ES-I3 (cell line): ENCODE measurements at regions not wholly inside any gene's neighbourhood (a gene's known extent, or its start where the extent isn't known, plus 50 kb on each side); places are given as distances from the start of the nearest gene placed in this dataset.

Experiments
- H3K36me3 ChIP-seq: 2 replicates; pipeline ENCODE4 v1.6.1; 2013; ENCODE audit warnings: mild to moderate bottlenecking, low read length, control low read depth, moderate library complexity; ENCODE audit not compliant: insufficient read depth
- H3K4me1 ChIP-seq: 2 replicates; pipeline ENCODE4 v1.6.1; 2013; ENCODE audit warnings: mild to moderate bottlenecking, control low read depth, low read length; ENCODE audit not compliant: insufficient read depth
- H3K9ac ChIP-seq: 2 replicates; pipeline ENCODE4 v1.6.1; 2013; ENCODE audit warnings: low read depth, mild to moderate bottlenecking, low read length, moderate library complexity
- H3K9me3 ChIP-seq: 2 replicates; pipeline ENCODE4 v1.6.1; 2013; ENCODE audit warnings: mild to moderate bottlenecking, low read length, moderate library complexity; ENCODE audit not compliant: control insufficient read depth, insufficient read depth

GRCh38 chr1:93743465-93743864 lies 61.8 kb upstream of the BCAR3 start:
- Histone ChIP-seq H3K9me3 (0 out of 2 replicates have a peak, but pooled peaks cover 5% of the 10 kb centered on the region), H3K4me1 (no peaks in the 10 kb centered on the region), H3K9ac (no peak overlapping the region), H3K36me3 (no peaks in the 10 kb centered on the region)

DNA sequence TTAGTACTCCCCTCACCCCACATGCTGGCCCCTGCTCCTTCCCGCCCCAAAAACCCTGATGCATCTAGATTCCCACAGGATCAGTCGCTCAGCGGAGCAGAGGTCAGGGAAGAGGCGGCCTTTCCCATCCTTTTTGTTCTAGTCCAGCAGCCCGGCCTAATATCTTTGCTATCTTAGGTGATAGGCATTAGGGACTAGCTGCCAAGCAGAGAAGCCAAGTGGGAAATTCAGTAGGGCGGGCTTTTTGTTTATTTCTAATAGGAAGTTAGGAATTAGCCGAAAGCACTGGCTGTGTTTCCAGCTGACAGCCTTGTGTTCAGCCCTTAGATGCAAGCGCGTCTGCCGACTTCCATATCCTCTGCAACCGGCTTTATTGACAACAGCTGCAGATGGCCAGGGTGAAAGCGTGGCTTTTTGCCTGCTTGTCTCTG lies 59.0 kb upstream of the BCAR3 start:
- Histone ChIP-seq H3K4me1 (no peaks in the 10 kb centered on the region), H3K9me3 (no peaks in the 10 kb centered on the region), H3K36me3 (no peaks in the 10 kb centered on the region), H3K9ac (no peak overlapping the region)

- Histone ChIP-seq H3K9me3 (no peaks in the 10 kb centered on the region), H3K4me1 (no peaks in the 10 kb centered on the region), H3K36me3 (no peaks in the 10 kb centered on the region), H3K9ac (no peak overlapping the region)
Measured at GRCh38 chr1:93740157-93740556, 58.5 kb upstream of the BCAR3 start.

GRCh38 chr1:93739472-93739871 lies 57.8 kb upstream of the BCAR3 start:
- Histone ChIP-seq H3K9me3 (no peaks in the 10 kb centered on the region), H3K9ac (no peak overlapping the region), H3K36me3 (no peaks in the 10 kb centered on the region), H3K4me1 (no peaks in the 10 kb centered on the region)

DNA sequence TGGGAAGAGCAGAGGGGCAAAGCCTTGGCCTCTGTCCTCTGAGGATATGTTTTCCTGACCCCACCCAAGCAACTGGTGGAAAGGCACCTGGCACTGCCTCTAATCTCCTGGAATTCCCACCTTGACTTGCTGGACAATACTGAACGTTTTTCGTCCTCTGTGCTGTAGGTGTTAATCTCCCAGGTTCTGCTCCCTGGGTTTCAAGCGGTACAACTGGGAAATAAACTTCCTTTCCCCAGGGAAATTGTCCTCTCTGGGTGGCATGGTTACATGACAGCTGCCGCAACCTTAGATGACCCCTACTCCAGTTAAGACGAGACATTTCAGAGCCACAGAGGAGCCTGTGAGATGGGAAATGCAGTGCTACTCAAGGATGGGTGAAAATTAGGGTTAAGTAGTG lies 57.3 kb upstream of the BCAR3 start:
- Histone ChIP-seq H3K4me1 (no peaks in the 10 kb centered on the region), H3K9ac (no peak overlapping the region), H3K36me3 (no peaks in the 10 kb centered on the region), H3K9me3 (no peaks in the 10 kb centered on the region)

DNA sequence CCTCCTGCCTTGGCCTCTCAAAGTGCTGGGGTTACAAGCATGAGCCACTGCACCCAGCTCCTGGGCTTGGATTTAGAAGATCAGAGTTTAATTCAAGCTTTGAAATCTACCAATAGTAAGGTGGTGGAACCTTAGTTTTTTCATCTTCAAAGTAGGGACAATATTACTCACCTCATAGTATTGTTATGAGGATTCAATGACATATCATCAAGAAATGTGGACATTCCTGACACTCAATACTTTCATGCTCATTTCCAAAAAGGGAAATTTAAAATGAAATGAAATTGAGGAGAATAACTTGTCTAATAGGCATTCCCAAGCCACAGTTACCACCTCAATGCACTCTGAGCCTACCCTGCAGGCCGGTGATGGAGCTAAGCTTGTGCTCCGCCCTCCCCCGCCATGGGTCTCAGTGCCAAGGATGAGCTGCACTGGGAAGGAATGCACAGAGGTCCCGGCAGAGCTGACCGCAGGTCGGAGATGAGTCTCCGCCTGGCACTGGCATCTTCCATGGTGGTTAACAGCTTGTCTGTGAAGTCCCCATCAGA lies 56.5 kb upstream of the BCAR3 start:
- Histone ChIP-seq H3K9ac (no peak overlapping the region), H3K36me3 (no peaks in the 10 kb centered on the region), H3K4me1 (peaks cover 4% of the 10 kb centered on the region; the same call in 1 of the 2 replicates), H3K9me3 (no peaks in the 10 kb centered on the region)

DNA sequence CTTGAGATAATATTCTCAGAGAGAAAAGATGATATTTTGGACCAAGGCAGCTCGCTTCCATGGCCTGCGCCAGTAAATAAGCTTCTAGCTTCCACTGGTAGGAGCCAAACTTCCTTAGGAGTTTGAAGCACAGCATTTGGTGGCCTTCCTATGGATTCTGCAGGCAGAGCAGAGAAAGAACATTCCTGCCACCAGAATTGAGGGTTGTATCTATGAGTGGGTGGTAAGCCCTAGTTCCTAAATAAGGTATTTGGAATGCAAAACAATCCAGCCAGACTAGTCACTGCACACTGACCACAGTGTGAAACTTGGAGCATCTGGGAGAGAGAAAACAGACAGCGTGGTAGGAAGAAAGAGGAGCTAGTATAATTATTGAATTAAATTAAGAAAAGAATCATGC lies 54.1 kb upstream of the BCAR3 start:
- no peaks in the 10 kb centered on the region for H3K9me3 ChIP-seq
- no peaks in the 10 kb centered on the region for H3K36me3 ChIP-seq
- no peak overlapping the region for H3K9ac ChIP-seq
- H3K4me1 ChIP-seq, result peaks cover 8% of the 10 kb centered on the region

DNA sequence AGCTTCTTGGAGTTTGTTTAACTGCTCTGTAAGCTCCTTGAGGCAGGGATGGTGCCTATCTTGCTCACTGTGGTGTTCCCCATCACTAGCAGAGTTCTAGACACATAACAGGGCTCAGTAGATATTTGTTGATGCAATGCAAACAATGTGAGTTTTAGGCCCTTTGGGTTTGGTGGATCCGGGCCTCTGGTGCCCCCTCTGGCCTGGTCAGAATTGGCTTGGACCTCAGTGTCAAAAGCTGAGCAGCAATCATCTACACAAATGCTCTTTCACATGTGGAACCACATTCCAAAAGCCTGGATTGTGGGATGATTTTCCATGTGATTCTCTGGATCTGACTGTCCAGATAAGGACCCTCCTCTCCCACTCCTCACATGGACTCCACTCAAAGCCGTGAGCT lies 53.4 kb upstream of the BCAR3 start:
- peaks cover 8% of the 10 kb centered on the region for H3K4me1 ChIP-seq
- no peaks in the 10 kb centered on the region for H3K9me3 ChIP-seq
- no peaks in the 10 kb centered on the region for H3K36me3 ChIP-seq
- H3K9ac ChIP-seq, result no peak overlapping the region

DNA sequence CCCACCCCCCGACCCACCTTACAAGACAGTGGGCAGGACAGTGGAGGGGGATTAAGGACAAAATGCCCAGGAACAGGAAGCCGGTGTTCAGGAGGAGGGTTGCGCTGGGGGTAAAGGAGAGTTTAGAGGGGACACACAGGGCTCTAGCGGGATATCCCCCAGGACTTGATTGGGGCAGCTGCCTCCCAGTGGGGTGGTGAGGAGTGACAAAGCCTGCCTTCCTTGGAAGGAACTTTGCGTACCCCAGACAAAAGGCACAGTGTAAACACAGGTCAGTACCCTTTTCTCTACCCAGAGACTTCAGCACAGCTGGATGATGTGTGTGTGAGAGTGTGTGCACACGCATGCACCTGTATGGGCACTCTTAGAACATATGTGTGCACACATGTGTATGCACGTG lies 51.7 kb upstream of the BCAR3 start:
- Histone ChIP-seq H3K9ac (no peak overlapping the region), H3K36me3 (no peaks in the 10 kb centered on the region), H3K9me3 (no peaks in the 10 kb centered on the region), H3K4me1 (peaks cover 8% of the 10 kb centered on the region)

DNA sequence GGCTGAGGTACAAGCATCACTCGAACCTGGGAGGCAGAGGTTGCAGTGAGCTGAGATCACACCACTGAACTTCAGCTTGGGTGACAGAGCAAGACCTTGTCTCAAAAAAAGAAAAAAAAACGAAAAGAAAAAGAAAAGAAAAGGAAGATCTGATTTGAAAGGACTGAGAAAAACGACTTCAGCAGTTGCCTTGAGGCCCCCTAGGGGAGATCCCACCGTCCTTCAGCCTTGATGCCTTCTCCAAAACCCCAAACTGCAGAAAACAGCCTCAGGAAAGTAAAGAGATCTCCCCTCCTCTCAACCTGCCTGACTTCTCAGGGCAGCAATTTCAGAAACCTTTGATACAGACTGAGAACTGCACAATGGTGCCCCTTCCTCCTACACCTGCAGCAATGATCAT lies 50.9 kb upstream of the BCAR3 start:
- no peaks in the 10 kb centered on the region for H3K9me3 ChIP-seq
- no peak overlapping the region for H3K9ac ChIP-seq
- peaks cover 8% of the 10 kb centered on the region for H3K4me1 ChIP-seq
- H3K36me3 ChIP-seq, result no peaks in the 10 kb centered on the region; the same call in 1 of the 2 replicates
